Activated naive CD4-positive, alpha-beta T cell treated with anti-CD3 and anti-CD28 coated beads, Interleukin-2, amount 50 U/mL, for 24 hours (primary cell): ENCODE measurements at regions not wholly inside any gene's neighbourhood (a gene's known extent, or its start where the extent isn't known, plus 50 kb on each side); places are given as distances from the start of the nearest gene placed in this dataset.
"Not testable (repeated sequence)": the region's sequence is repeated elsewhere in the genome, so short reads cannot be mapped to it uniquely, and the experiment has no call there.

Experiments used
- H3K27ac Mint-ChIP-seq: one replicate; pipeline ENCODE4 v1.8.0; 2021; ENCODE audit warnings: mild to moderate bottlenecking, mixed read lengths
- H3K27me3 Mint-ChIP-seq: one replicate; pipeline ENCODE4 v1.8.0; 2021; ENCODE audit warnings: mixed read lengths
- H3K36me3 Mint-ChIP-seq: one replicate; pipeline ENCODE4 v1.8.0; 2021; ENCODE audit warnings: mixed read lengths
- H3K4me1 Mint-ChIP-seq: one replicate; pipeline ENCODE4 v1.8.0; 2021; ENCODE audit warnings: mixed read lengths
- H3K4me3 Mint-ChIP-seq: one replicate; pipeline ENCODE4 v1.8.0; 2021; ENCODE audit warnings: mild to moderate bottlenecking, mixed read lengths
- H3K9me3 Mint-ChIP-seq: one replicate; pipeline ENCODE4 v1.8.0; 2021; ENCODE audit warnings: mixed read lengths

DNA sequence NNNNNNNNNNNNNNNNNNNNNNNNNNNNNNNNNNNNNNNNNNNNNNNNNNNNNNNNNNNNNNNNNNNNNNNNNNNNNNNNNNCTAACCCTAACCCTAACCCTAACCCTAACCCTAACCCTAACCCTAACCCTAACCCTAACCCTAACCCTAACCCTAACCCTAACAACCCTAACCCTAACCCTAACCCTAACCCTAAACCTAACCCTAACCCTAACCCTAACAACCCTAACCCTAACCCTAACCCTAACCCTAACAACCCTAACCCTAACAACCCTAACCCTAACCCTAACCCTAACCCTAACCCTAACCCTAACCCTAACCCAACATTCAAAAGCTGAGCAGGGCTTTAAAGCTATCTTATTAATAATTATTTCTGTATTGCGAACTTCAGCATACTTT lies 182.5 kb upstream of the FAM20C start:
- H3K4me3 Mint-ChIP-seq, H3K36me3 Mint-ChIP-seq, H3K27me3 Mint-ChIP-seq: not testable (repeated sequence)

DNA sequence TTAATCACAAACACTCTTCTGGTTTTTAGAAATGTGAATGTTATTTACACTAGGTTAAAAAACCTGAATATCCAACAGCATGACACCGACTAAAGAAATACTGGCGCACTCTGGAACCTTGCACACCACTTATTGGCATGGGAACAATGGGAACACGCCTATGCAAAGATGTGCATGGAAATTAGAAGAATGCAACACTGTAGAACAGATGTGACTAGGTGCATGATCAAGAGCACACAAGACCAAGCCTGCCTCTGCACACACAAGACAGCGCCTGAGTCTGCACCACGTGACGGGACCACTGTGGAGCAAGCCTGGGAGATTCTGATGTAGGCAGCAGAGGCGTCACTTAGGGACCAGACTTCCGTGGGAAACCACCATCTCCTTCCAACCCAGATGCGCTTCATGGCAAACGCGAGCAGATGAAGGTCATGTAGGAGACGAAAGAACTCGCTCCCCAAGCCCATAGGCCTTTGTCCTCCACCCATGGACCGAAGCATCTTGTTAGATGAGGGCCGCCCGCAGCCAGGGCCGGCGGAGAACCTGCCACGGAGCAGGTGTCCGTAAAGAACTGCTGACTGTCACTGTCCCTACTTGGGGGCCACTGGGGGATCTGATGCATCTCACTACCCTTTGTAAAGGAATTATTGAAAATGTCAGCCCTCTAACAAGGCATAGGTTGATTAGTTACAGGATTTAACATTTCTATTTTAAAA lies 159.6 kb upstream of the FAM20C start:
- not testable (repeated sequence) for H3K36me3 Mint-ChIP-seq, H3K27ac Mint-ChIP-seq, H3K4me1 Mint-ChIP-seq, H3K27me3 Mint-ChIP-seq, H3K9me3 Mint-ChIP-seq, H3K4me3 Mint-ChIP-seq

More for the DNA sequence above, 182.5 kb upstream of the FAM20C start:
- not testable (repeated sequence) for H3K9me3 Mint-ChIP-seq, H3K27ac Mint-ChIP-seq, H3K4me1 Mint-ChIP-seq

DNA sequence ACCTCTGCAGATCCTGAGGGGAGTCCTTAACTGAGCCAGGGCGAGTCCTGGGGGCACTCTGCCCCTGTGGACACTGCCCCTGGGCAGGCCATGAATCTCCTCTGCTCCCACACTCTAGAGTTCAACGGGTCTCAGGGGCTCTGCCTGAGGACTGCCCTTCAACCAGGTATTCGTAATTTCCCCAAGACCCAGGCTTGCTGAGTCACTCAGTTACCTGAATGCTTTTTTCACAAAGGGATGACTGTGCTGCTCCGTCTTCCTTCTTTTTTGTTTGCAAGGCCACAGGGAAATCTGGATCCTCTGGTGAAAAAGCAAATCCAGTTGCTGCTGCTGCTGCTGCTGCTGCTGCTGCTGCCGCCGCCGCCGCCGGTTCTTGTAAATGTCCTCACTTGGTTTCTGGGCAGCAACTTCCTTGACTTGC lies 157.2 kb upstream of the FAM20C start:
- H3K4me1 Mint-ChIP-seq, H3K4me3 Mint-ChIP-seq, H3K27ac Mint-ChIP-seq, H3K36me3 Mint-ChIP-seq, H3K27me3 Mint-ChIP-seq, H3K9me3 Mint-ChIP-seq: not testable (repeated sequence)

DNA sequence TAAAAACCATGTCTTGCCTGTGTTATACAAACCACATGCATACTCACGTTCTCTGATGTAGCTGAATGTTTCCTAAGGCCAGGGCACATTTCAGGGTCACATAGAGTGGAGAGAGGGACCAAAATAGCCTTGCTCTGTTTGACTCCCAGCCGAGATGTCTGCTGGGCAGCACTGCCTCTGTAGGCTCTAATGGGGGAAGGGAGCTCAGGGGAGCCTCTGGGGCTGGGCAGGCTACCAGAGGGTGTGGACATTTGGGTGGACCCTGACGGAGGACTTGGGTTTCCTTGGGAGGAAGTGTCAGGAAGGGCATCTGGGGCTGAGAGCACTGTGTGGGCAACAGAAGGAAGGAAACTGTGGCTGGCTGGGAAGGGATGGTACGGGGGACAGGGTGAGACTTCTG lies 155.8 kb upstream of the FAM20C start:
- H3K27ac Mint-ChIP-seq, H3K4me1 Mint-ChIP-seq, H3K36me3 Mint-ChIP-seq, H3K27me3 Mint-ChIP-seq, H3K4me3 Mint-ChIP-seq, H3K9me3 Mint-ChIP-seq: not testable (repeated sequence)

DNA sequence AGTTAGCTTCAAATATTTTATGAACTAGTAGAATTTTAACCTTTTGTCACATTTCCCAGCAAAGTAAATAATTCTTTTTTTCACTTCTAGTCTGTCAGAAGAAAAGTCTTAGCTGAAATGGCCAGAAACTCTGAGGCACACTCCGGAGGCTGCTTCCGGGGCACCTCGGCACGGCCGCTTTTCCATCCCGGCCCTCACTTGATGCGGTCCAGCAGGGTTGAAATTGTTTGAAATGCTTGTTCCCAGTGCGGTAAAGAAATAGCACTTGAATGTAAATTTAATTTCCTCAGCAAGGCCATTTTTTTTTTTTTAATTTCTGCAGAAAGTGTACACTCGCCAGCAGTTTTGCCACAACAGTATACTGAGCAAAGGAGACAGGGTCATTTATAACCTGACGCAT lies 154.7 kb upstream of the FAM20C start:
- H3K27ac Mint-ChIP-seq, H3K4me1 Mint-ChIP-seq, H3K4me3 Mint-ChIP-seq, H3K9me3 Mint-ChIP-seq, H3K36me3 Mint-ChIP-seq, H3K27me3 Mint-ChIP-seq: not testable (repeated sequence)

GRCh38 chr7:38444-38843 lies 153.9 kb upstream of the FAM20C start:
- H3K27ac Mint-ChIP-seq, H3K9me3 Mint-ChIP-seq, H3K36me3 Mint-ChIP-seq, H3K4me3 Mint-ChIP-seq, H3K27me3 Mint-ChIP-seq, H3K4me1 Mint-ChIP-seq: not testable (repeated sequence)

DNA sequence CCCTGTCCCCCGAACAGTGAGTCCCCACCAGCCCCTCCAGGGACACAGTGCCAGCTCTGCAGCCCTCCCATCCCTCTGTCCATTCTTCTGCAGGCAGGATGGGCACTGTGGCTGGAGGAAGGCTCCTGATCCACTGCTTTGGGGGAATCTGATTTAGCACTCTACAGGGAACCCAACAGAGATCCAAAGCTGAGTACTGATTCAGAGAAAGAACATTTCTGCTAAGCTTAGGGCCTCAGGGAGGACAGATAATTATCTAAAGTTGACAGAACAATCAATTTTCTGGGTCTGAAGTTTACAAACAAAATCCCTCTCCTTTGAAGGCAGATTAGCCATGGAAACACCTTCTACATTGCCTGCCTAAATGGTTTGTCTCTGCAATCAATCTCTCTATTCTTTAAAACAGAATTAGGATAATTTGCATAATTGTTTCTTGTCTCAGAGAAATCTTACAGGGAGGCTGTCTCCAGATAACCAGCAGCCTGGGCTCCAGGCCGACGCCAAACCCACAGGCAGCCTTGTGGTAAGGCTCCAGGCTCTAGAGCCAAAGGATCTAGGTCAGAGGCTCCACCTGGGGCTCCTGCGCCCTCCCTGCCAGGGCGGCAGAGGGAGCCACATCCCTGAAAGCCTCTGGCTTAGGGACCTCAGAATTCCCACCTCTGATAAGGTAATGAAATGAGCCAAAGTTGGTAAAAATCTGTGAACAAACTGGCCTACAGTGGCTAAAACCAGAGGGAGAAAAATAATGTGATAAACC lies 152.2 kb upstream of the FAM20C start:
- not testable (repeated sequence) for H3K4me1 Mint-ChIP-seq, H3K4me3 Mint-ChIP-seq, H3K27me3 Mint-ChIP-seq, H3K27ac Mint-ChIP-seq, H3K36me3 Mint-ChIP-seq, H3K9me3 Mint-ChIP-seq

GRCh38 chr7:40799-41750 lies 151.3 kb upstream of the FAM20C start:
- H3K4me3 Mint-ChIP-seq = no peak overlapping the region
- H3K27ac Mint-ChIP-seq = no peak overlapping the region
- H3K27me3 Mint-ChIP-seq = peaks cover 6% of the 10 kb centered on the region
- H3K36me3 Mint-ChIP-seq = no peaks in the 10 kb centered on the region
- no peaks in the 10 kb centered on the region for H3K9me3 Mint-ChIP-seq
- H3K4me1 Mint-ChIP-seq = no peaks in the 10 kb centered on the region

DNA sequence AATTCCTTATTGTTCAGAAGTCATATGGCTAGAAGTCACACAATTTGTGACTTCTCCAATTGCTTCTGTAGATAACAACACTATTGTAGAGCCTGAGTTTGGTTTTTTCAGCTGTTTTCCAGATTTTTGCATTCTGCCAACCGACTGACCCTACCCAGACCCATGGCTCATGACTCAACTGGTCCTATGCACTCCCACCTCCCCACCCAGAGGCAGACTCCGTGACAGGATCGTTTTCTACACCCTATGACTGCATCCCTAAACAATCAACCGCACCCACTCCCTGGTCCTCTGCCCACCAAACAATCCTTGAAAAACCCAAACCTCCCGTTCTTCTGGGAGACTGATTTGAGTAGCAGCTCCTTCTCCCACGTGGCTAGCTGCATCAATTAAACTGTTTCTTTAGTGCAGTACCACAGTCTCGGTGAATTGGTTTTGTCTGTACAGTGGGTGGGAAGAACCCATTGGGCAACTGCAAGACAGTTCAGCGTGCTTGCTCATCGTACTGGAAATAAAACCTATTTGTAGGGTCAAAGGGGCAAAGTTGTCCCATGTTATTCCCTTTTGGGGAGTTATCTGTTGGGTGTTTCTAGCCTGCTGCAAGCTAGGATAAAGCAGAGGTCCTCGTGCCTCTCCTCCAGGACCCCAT lies 150.3 kb upstream of the FAM20C start:
- peaks cover 9% of the 10 kb centered on the region for H3K27me3 Mint-ChIP-seq
- H3K4me1 Mint-ChIP-seq = no peaks in the 10 kb centered on the region
- H3K9me3 Mint-ChIP-seq = no peaks in the 10 kb centered on the region
- H3K36me3 Mint-ChIP-seq = no peaks in the 10 kb centered on the region
- H3K4me3 Mint-ChIP-seq = no peak overlapping the region
- no peak overlapping the region for H3K27ac Mint-ChIP-seq

- Mint-ChIP-seq H3K27me3 (peaks cover 10% of the 10 kb centered on the region), H3K4me3 (no peak overlapping the region), H3K9me3 (no peaks in the 10 kb centered on the region), H3K4me1 (no peaks in the 10 kb centered on the region), H3K36me3 (no peaks in the 10 kb centered on the region), H3K27ac (no peak overlapping the region)
Measured at GRCh38 chr7:43791-44540, 148.4 kb upstream of the FAM20C start.

- Mint-ChIP-seq H3K4me3 (no peak overlapping the region), H3K27ac (no peak overlapping the region), H3K4me1 (no peaks in the 10 kb centered on the region), H3K9me3 (no peaks in the 10 kb centered on the region), H3K36me3 (no peaks in the 10 kb centered on the region), H3K27me3 (peaks cover 10% of the 10 kb centered on the region)
Measured at GRCh38 chr7:44541-44896, 147.9 kb upstream of the FAM20C start.

- Mint-ChIP-seq H3K9me3 (no peaks in the 10 kb centered on the region), H3K27ac (no peak overlapping the region), H3K27me3 (peaks cover 10% of the 10 kb centered on the region), H3K4me1 (no peaks in the 10 kb centered on the region), H3K4me3 (no peak overlapping the region), H3K36me3 (no peaks in the 10 kb centered on the region)
Measured at GRCh38 chr7:45106-46090, 147.0 kb upstream of the FAM20C start.

DNA sequence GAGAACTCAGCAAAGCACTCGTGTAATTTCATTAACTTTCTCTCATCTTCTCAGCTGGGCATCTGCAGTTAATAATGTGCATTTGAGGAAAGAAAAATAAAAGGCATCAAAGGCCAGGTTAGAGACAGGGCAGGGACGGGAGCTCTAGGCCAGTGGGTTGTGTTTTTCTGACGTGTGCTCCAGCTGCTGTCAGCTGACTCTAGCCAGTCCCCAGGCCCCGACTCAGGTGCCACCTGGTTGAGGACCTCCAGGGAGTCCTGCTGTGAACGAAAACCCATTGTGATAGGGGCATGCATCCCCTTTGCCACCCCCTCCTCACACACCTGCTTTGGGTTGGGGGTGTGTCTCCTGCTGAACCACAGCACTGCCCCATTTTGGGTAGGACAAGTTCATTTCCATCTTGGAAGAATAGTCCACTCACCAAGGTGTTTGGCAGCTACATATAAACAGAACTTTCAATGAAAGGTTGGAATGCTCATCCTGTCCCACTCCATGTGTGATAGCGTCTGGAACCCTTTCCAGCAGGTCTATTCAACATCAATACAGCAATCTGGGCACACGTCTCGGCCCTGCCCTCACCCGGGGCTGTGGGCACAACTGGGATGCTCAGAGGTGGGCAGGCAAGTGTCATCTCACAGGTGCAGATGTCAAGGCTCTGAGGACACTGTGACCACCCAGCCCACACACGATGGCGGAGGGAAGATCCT lies 146.1 kb upstream of the FAM20C start:
- no peak overlapping the region for H3K27ac Mint-ChIP-seq
- no peaks in the 10 kb centered on the region for H3K9me3 Mint-ChIP-seq
- H3K27me3 Mint-ChIP-seq = peaks cover 10% of the 10 kb centered on the region
- H3K36me3 Mint-ChIP-seq = no peaks in the 10 kb centered on the region
- no peaks in the 10 kb centered on the region for H3K4me1 Mint-ChIP-seq
- H3K4me3 Mint-ChIP-seq = no peak overlapping the region

DNA sequence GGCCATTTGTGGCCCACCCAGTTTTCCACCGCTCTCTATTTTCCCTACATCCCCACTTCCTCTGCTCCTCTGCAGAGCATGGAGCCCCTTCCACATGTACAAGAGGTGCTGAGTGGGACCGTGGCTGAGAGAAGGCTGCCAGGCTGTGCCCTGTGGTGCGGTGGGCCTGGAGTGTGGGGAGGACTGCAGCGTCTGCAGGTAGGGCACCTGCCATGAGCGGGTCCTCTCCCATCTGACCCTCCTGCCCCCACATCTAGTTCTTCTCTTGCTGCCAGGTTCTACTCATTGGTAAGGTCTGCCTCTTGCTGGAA lies 145.6 kb upstream of the FAM20C start:
- Mint-ChIP-seq H3K9me3 (no peaks in the 10 kb centered on the region), H3K4me3 (no peak overlapping the region), H3K4me1 (no peaks in the 10 kb centered on the region), H3K27me3 (peaks cover 10% of the 10 kb centered on the region), H3K27ac (no peak overlapping the region), H3K36me3 (no peaks in the 10 kb centered on the region)
